HCEC 1CT (cell line): ENCODE measurements at regions not wholly inside any gene's neighbourhood (a gene's known extent, or its start where the extent isn't known, plus 50 kb on each side); places are given as distances from the start of the nearest gene placed in this dataset.
"Not testable (repeated sequence)": the region's sequence is repeated elsewhere in the genome, so short reads cannot be mapped to it uniquely, and the experiment has no call there.

Experiments
- DNase-seq: peaks from one replicate; pipeline ENCODE4 v3.0.0-alpha.2; 2017

GRCh38 chr1:38658883-38659282 is 200.7 kb downstream of the RRAGC start:
- DNase-seq: no peak

GRCh38 chr1:38657873-38658272 is 201.7 kb downstream of the RRAGC start:
- no peak for DNase-seq

- DNase-seq: no peak
Measured at GRCh38 chr1:38657207-38657840, 202.2 kb downstream of the RRAGC start.

- DNase-seq: no peak
Measured at GRCh38 chr1:38656726-38657125, 202.8 kb downstream of the RRAGC start.

- no peak for DNase-seq
Measured at GRCh38 chr1:38652217-38652616, 207.4 kb downstream of the RRAGC start.

- DNase-seq: no peak
Measured at GRCh38 chr1:38651669-38652068, 207.9 kb downstream of the RRAGC start.

GRCh38 chr1:38648417-38648816 is 211.2 kb downstream of the RRAGC start:
- DNase-seq: no peak

GRCh38 chr1:38647341-38647740 is 212.2 kb downstream of the RRAGC start:
- DNase-seq: not testable (repeated sequence)

- no peak for DNase-seq
Measured at GRCh38 chr1:38644092-38644491, 215.5 kb downstream of the RRAGC start.

GRCh38 chr1:38641661-38642060 is 217.9 kb downstream of the RRAGC start:
- no peak for DNase-seq

- no peak for DNase-seq
Measured at GRCh38 chr1:38640371-38640770, 219.2 kb downstream of the RRAGC start.

- DNase-seq: no peak
Measured at GRCh38 chr1:38628241-38628640, 231.3 kb downstream of the RRAGC start.

GRCh38 chr1:38625939-38626338 is 233.6 kb downstream of the RRAGC start:
- no peak for DNase-seq

GRCh38 chr1:38624336-38625039 is 235.1 kb downstream of the RRAGC start:
- DNase-seq: no peak

- no peak for DNase-seq
Measured at GRCh38 chr1:38623529-38623928, 236.0 kb downstream of the RRAGC start.

GRCh38 chr1:38622197-38622596 is 237.4 kb downstream of the RRAGC start:
- DNase-seq: no peak

- DNase-seq: no peak
Measured at GRCh38 chr1:38616846-38617245, 242.7 kb downstream of the RRAGC start.

GRCh38 chr1:38615680-38616079 is 243.9 kb downstream of the RRAGC start:
- no peak for DNase-seq

- no peak for DNase-seq
Measured at GRCh38 chr1:38614861-38615260, 244.7 kb downstream of the RRAGC start.

GRCh38 chr1:38613996-38614395 is 245.6 kb downstream of the RRAGC start:
- DNase-seq: no peak

GRCh38 chr1:38612951-38613350 is 246.6 kb downstream of the RRAGC start:
- no peak for DNase-seq

GRCh38 chr1:38611664-38612211 is 247.8 kb downstream of the RRAGC start:
- no peak for DNase-seq

- DNase-seq: no peak
Measured at GRCh38 chr1:38609166-38610025, 250.2 kb downstream of the RRAGC start.
